ENCODE measurements at regions not wholly inside any gene's neighbourhood (a gene's known extent, or its start where the extent isn't known, plus 50 kb on each side); places are given as distances from the start of the nearest gene placed in this dataset.

- Histone ChIP-seq H3K36me3 (ENCODE audit: control insufficient read depth, insufficient read depth, low read length) (no peaks in the 10 kb centered on the region), H3K4me1 (ENCODE audit: control insufficient read depth, insufficient read depth, low read length) (no peaks in the 10 kb centered on the region), H3K9ac (ENCODE audit: low read length) (no peak overlapping the region), H3K27ac (ENCODE audit: low read depth, low read length) (no peak overlapping the region), H3K4me3 (ENCODE audit: low read depth, low read length) (no peak overlapping the region), H3K27me3 (ENCODE audit: control insufficient read depth, insufficient read depth, low read length) (no peaks in the 10 kb centered on the region), H3K9me3 (ENCODE audit: control insufficient read depth, insufficient read depth, low read depth, low read length) (no peaks in the 10 kb centered on the region)
Observed at GRCh38 chr11:109071712-109072524, 350.1 kb upstream of the C11orf87 start.

- Histone ChIP-seq H3K9ac (ENCODE audit: low read length) (no peak overlapping the region), H3K4me1 (ENCODE audit: control insufficient read depth, insufficient read depth, low read length) (no peaks in the 10 kb centered on the region), H3K27ac (ENCODE audit: low read depth, low read length) (no peak overlapping the region), H3K36me3 (ENCODE audit: control insufficient read depth, insufficient read depth, low read length) (no peaks in the 10 kb centered on the region), H3K27me3 (ENCODE audit: control insufficient read depth, insufficient read depth, low read length) (no peaks in the 10 kb centered on the region), H3K4me3 (ENCODE audit: low read depth, low read length) (no peak overlapping the region), H3K9me3 (ENCODE audit: control insufficient read depth, insufficient read depth, low read depth, low read length) (no peaks in the 10 kb centered on the region)
Observed at GRCh38 chr11:109073032-109073822, 348.8 kb upstream of the C11orf87 start.

- H3K9ac ChIP-seq (ENCODE audit: low read length): no peak overlapping the region
- H3K27ac ChIP-seq (ENCODE audit: low read depth, low read length): no peak overlapping the region
- H3K36me3 ChIP-seq (ENCODE audit: control insufficient read depth, insufficient read depth, low read length): no peaks in the 10 kb centered on the region
- no peaks in the 10 kb centered on the region for H3K27me3 ChIP-seq (ENCODE audit: control insufficient read depth, insufficient read depth, low read length)
- no peaks in the 10 kb centered on the region for H3K9me3 ChIP-seq (ENCODE audit: control insufficient read depth, insufficient read depth, low read depth, low read length)
- H3K4me3 ChIP-seq (ENCODE audit: low read depth, low read length): no peak overlapping the region
- H3K4me1 ChIP-seq (ENCODE audit: control insufficient read depth, insufficient read depth, low read length): no peaks in the 10 kb centered on the region
Observed at GRCh38 chr11:109075976-109076375, 346.0 kb upstream of the C11orf87 start.

GRCh38 chr11:109076870-109077269 lies 345.1 kb upstream of the C11orf87 start:
- Histone ChIP-seq H3K4me3 (ENCODE audit: low read depth, low read length) (no peak overlapping the region), H3K4me1 (ENCODE audit: control insufficient read depth, insufficient read depth, low read length) (no peaks in the 10 kb centered on the region), H3K9ac (ENCODE audit: low read length) (no peak overlapping the region), H3K27ac (ENCODE audit: low read depth, low read length) (no peak overlapping the region), H3K9me3 (ENCODE audit: control insufficient read depth, insufficient read depth, low read depth, low read length) (no peaks in the 10 kb centered on the region), H3K27me3 (ENCODE audit: control insufficient read depth, insufficient read depth, low read length) (no peaks in the 10 kb centered on the region), H3K36me3 (ENCODE audit: control insufficient read depth, insufficient read depth, low read length) (no peaks in the 10 kb centered on the region)

GRCh38 chr11:109077291-109077920 lies 344.6 kb upstream of the C11orf87 start:
- H3K4me3 ChIP-seq (ENCODE audit: low read depth, low read length): no peak overlapping the region
- H3K9ac ChIP-seq (ENCODE audit: low read length): no peak overlapping the region
- H3K4me1 ChIP-seq (ENCODE audit: control insufficient read depth, insufficient read depth, low read length): no peaks in the 10 kb centered on the region
- no peaks in the 10 kb centered on the region for H3K36me3 ChIP-seq (ENCODE audit: control insufficient read depth, insufficient read depth, low read length)
- no peaks in the 10 kb centered on the region for H3K9me3 ChIP-seq (ENCODE audit: control insufficient read depth, insufficient read depth, low read depth, low read length)
- H3K27me3 ChIP-seq (ENCODE audit: control insufficient read depth, insufficient read depth, low read length): no peaks in the 10 kb centered on the region
- H3K27ac ChIP-seq (ENCODE audit: low read depth, low read length): no peak overlapping the region

GRCh38 chr11:109085708-109086373 lies 336.1 kb upstream of the C11orf87 start:
- Histone ChIP-seq H3K9ac (ENCODE audit: low read length) (no peak overlapping the region), H3K36me3 (ENCODE audit: control insufficient read depth, insufficient read depth, low read length) (no peaks in the 10 kb centered on the region), H3K27ac (ENCODE audit: low read depth, low read length) (no peak overlapping the region), H3K9me3 (ENCODE audit: control insufficient read depth, insufficient read depth, low read depth, low read length) (peaks cover 7% of the 10 kb centered on the region; the same call in 1 of the 2 replicates), H3K27me3 (ENCODE audit: control insufficient read depth, insufficient read depth, low read length) (no peaks in the 10 kb centered on the region), H3K4me3 (ENCODE audit: low read depth, low read length) (no peak overlapping the region), H3K4me1 (ENCODE audit: control insufficient read depth, insufficient read depth, low read length) (no peaks in the 10 kb centered on the region)

GRCh38 chr11:109086931-109087330 lies 335.1 kb upstream of the C11orf87 start:
- Histone ChIP-seq H3K4me3 (ENCODE audit: low read depth, low read length) (no peak overlapping the region), H3K4me1 (ENCODE audit: control insufficient read depth, insufficient read depth, low read length) (no peaks in the 10 kb centered on the region), H3K27me3 (ENCODE audit: control insufficient read depth, insufficient read depth, low read length) (no peaks in the 10 kb centered on the region), H3K9me3 (ENCODE audit: control insufficient read depth, insufficient read depth, low read depth, low read length) (peaks cover 7% of the 10 kb centered on the region; the same call in 1 of the 2 replicates), H3K9ac (ENCODE audit: low read length) (no peak overlapping the region), H3K27ac (ENCODE audit: low read depth, low read length) (no peak overlapping the region), H3K36me3 (ENCODE audit: control insufficient read depth, insufficient read depth, low read length) (no peaks in the 10 kb centered on the region)

- Histone ChIP-seq H3K9me3 (ENCODE audit: control insufficient read depth, insufficient read depth, low read depth, low read length) (peaks cover 7% of the 10 kb centered on the region; the same call in 1 of the 2 replicates), H3K9ac (ENCODE audit: low read length) (no peak overlapping the region), H3K4me3 (ENCODE audit: low read depth, low read length) (no peak overlapping the region), H3K27me3 (ENCODE audit: control insufficient read depth, insufficient read depth, low read length) (no peaks in the 10 kb centered on the region), H3K27ac (ENCODE audit: low read depth, low read length) (no peak overlapping the region), H3K4me1 (ENCODE audit: control insufficient read depth, insufficient read depth, low read length) (no peaks in the 10 kb centered on the region), H3K36me3 (ENCODE audit: control insufficient read depth, insufficient read depth, low read length) (no peaks in the 10 kb centered on the region)
Observed at GRCh38 chr11:109088086-109088485, 333.9 kb upstream of the C11orf87 start.

- Histone ChIP-seq H3K27me3 (ENCODE audit: control insufficient read depth, insufficient read depth, low read length) (no peaks in the 10 kb centered on the region), H3K36me3 (ENCODE audit: control insufficient read depth, insufficient read depth, low read length) (no peaks in the 10 kb centered on the region), H3K4me1 (ENCODE audit: control insufficient read depth, insufficient read depth, low read length) (no peaks in the 10 kb centered on the region), H3K4me3 (ENCODE audit: low read depth, low read length) (no peak overlapping the region), H3K9ac (ENCODE audit: low read length) (no peak overlapping the region), H3K27ac (ENCODE audit: low read depth, low read length) (no peak overlapping the region), H3K9me3 (ENCODE audit: control insufficient read depth, insufficient read depth, low read depth, low read length) (0 out of 2 replicates have a peak, but pooled peaks cover 3% of the 10 kb centered on the region)
Observed at GRCh38 chr11:109089144-109089543, 332.8 kb upstream of the C11orf87 start.

- no peaks in the 10 kb centered on the region for H3K27me3 ChIP-seq (ENCODE audit: control insufficient read depth, insufficient read depth, low read length)
- H3K27ac ChIP-seq (ENCODE audit: low read depth, low read length): no peak overlapping the region
- no peaks in the 10 kb centered on the region for H3K36me3 ChIP-seq (ENCODE audit: control insufficient read depth, insufficient read depth, low read length)
- H3K4me1 ChIP-seq (ENCODE audit: control insufficient read depth, insufficient read depth, low read length): no peaks in the 10 kb centered on the region
- no peaks in the 10 kb centered on the region for H3K9me3 ChIP-seq (ENCODE audit: control insufficient read depth, insufficient read depth, low read depth, low read length)
- H3K9ac ChIP-seq (ENCODE audit: low read length): no peak overlapping the region
- no peak overlapping the region for H3K4me3 ChIP-seq (ENCODE audit: low read depth, low read length)
Observed at GRCh38 chr11:109093354-109093753, 328.6 kb upstream of the C11orf87 start.
